Neutrophil (primary cell): ENCODE measurements at regions not wholly inside any gene's neighbourhood (a gene's known extent, or its start where the extent isn't known, plus 50 kb on each side); places are given as distances from the start of the nearest gene placed in this dataset.
"Not testable (repeated sequence)": the region's sequence is repeated elsewhere in the genome, so short reads cannot be mapped to it uniquely, and the experiment has no call there.

ENCODE experiments used
- H3K27ac ChIP-seq: fragments of 200-600 bp; sonication (generic); 2 replicates; pipeline ENCODE4 v1.5.1; 2016; ENCODE audit warnings: mild to moderate bottlenecking, moderate library complexity
- H3K27me3 ChIP-seq: fragments of 200-600 bp; sonication (generic); 2 replicates; pipeline ENCODE4 v1.6.0; 2016; ENCODE audit warnings: mild to moderate bottlenecking
- H3K36me3 ChIP-seq: fragments of 200-600 bp; sonication (generic); 2 replicates; pipeline ENCODE4 v1.5.1; 2017
- H3K4me1 ChIP-seq, 2 experiments: fragments of 200-600 bp in 1 of 2; sonication (generic) in 1 of 2; 1 replicate in 1 of 2; 2 replicates in 1 of 2; pipeline versions ENCODE4 v1.5.1 to v1.6.1; 2013 to 2016; ENCODE audit warnings: low read depth in 1 of 2, low read length in 1 of 2, mild to moderate bottlenecking in 1 of 2, moderate library complexity in 1 of 2; ENCODE audit not compliant: control insufficient read depth in 1 of 2, insufficient read depth in 1 of 2
- H3K4me3 ChIP-seq, 2 experiments: fragments of 200-600 bp in 1 of 2; sonication (generic) in 1 of 2; 1 replicate in 1 of 2; 2 replicates in 1 of 2; pipeline ENCODE4 v1.5.1; 2013 to 2016; ENCODE audit warnings: low read depth in 1 of 2, low read length in 1 of 2, mild to moderate bottlenecking in 1 of 2, moderate library complexity in 1 of 2
- H3K9me3 ChIP-seq: fragments of 200-600 bp; sonication (generic); 2 replicates; pipeline ENCODE4 v1.5.1; 2016
- CTCF ChIP-seq: fragments of 200-600 bp; sonication (generic); IDR thresholded peaks from 2 replicates; pipeline ENCODE4 v1.5.1; 2016; ENCODE audit warnings: antibody characterized with exemption

- no peaks in the 10 kb centered on the region for H3K9me3 ChIP-seq
- no peaks in the 10 kb centered on the region for H3K27me3 ChIP-seq
- H3K4me3 ChIP-seq, result no peak overlapping the region
- TF ChIP-seq CTCF, result no peak
- no peaks in the 10 kb centered on the region for H3K4me1 ChIP-seq
- H3K36me3 ChIP-seq, result no peaks in the 10 kb centered on the region
- no peak overlapping the region for H3K27ac ChIP-seq
Measured at GRCh38 chr1:88327391-88328267, 356.4 kb upstream of the PKN2 start.

- Histone ChIP-seq H3K27ac (no peak overlapping the region), H3K9me3 (no peaks in the 10 kb centered on the region)
Measured at GRCh38 chr1:88330201-88330600, 353.9 kb upstream of the PKN2 start.

GRCh38 chr1:88333086-88333695, 350.9 kb upstream of the PKN2 start:
- Histone ChIP-seq H3K36me3 (no peaks in the 10 kb centered on the region), H3K9me3 (no peaks in the 10 kb centered on the region), H3K4me1 (no peaks in the 10 kb centered on the region), H3K27me3 (no peaks in the 10 kb centered on the region), H3K4me3 (no peak overlapping the region), H3K27ac (no peak overlapping the region)
- no peak for TF ChIP-seq CTCF

More at GRCh38 chr1:88330201-88330600, 353.9 kb upstream of the PKN2 start:
- Histone ChIP-seq H3K27me3 (no peaks in the 10 kb centered on the region), H3K4me1 (no peaks in the 10 kb centered on the region), H3K36me3 (no peaks in the 10 kb centered on the region), H3K4me3 (no peak overlapping the region)
- no peak for TF ChIP-seq CTCF

- Histone ChIP-seq H3K4me1 (no peaks in the 10 kb centered on the region), H3K4me3 (no peak overlapping the region), H3K9me3 (no peaks in the 10 kb centered on the region), H3K27me3 (no peaks in the 10 kb centered on the region), H3K27ac (no peak overlapping the region), H3K36me3 (no peaks in the 10 kb centered on the region)
- no peak for TF ChIP-seq CTCF
Measured at GRCh38 chr1:88341447-88341846, 342.6 kb upstream of the PKN2 start.

GRCh38 chr1:88342081-88342480, 342.0 kb upstream of the PKN2 start:
- not testable (repeated sequence) for H3K27ac ChIP-seq, H3K36me3 ChIP-seq, H3K4me1 ChIP-seq, H3K27me3 ChIP-seq, H3K9me3 ChIP-seq, H3K4me3 ChIP-seq

- no peaks in the 10 kb centered on the region for H3K36me3 ChIP-seq
- H3K27me3 ChIP-seq, result no peaks in the 10 kb centered on the region
- TF ChIP-seq CTCF, result no peak
- H3K9me3 ChIP-seq, result no peaks in the 10 kb centered on the region
- no peak overlapping the region for H3K4me3 ChIP-seq
- no peak overlapping the region for H3K27ac ChIP-seq
- H3K4me1 ChIP-seq, result no peaks in the 10 kb centered on the region
Measured at GRCh38 chr1:88350648-88351047, 333.4 kb upstream of the PKN2 start.
